Karpas-422 (cell line): ENCODE measurements at regions not wholly inside any gene's neighbourhood (a gene's known extent, or its start where the extent isn't known, plus 50 kb on each side); places are given as distances from the start of the nearest gene placed in this dataset.

Experiments
- DNase-seq: peaks from one replicate; pipeline ENCODE4 v3.0.0-alpha.2; 2015
- H2AFZ ChIP-seq: fragments of 200-600 bp; sonication (generic); 2 replicates; pipeline ENCODE4 v1.6.1; 2014; ENCODE audit warnings: antibody characterized with exemption, low read length, mixed read lengths
- H3K27ac ChIP-seq: fragments of 200-600 bp; sonication (generic); 2 replicates; pipeline ENCODE4 v1.5.1; 2014; ENCODE audit warnings: mild to moderate bottlenecking, low read length, moderate library complexity
- H3K27me3 ChIP-seq: fragments of 200-600 bp; sonication (generic); 2 replicates; pipeline ENCODE4 v1.6.1; 2014; ENCODE audit warnings: low read length, mixed read lengths
- H3K36me3 ChIP-seq: fragments of 200-600 bp; sonication (generic); 2 replicates; pipeline ENCODE4 v1.6.1; 2014; ENCODE audit warnings: low read length, mixed read lengths; ENCODE audit not compliant: insufficient read depth
- H3K4me1 ChIP-seq: fragments of 200-600 bp; sonication (generic); 2 replicates; pipeline ENCODE4 v1.6.1; 2014; ENCODE audit warnings: mild to moderate bottlenecking, low read length, mixed read lengths
- H3K4me2 ChIP-seq: fragments of 200-600 bp; sonication (generic); 2 replicates; pipeline ENCODE4 v1.6.1; 2014; ENCODE audit warnings: low read length, low read depth, mild to moderate bottlenecking; ENCODE audit not compliant: poor library complexity, severe bottlenecking
- H3K4me3 ChIP-seq: fragments of 200-600 bp; sonication (generic); 2 replicates; pipeline ENCODE4 v1.5.1; 2014; ENCODE audit warnings: mild to moderate bottlenecking, antibody characterized with exemption, low read length, mixed read lengths
- H3K79me2 ChIP-seq: fragments of 200-600 bp; sonication (generic); 2 replicates; pipeline ENCODE4 v1.6.1; 2014; ENCODE audit warnings: mild to moderate bottlenecking, low read length, mixed read lengths
- H3K9ac ChIP-seq: fragments of 200-600 bp; sonication (generic); 2 replicates; pipeline ENCODE4 v1.6.0; 2014; ENCODE audit warnings: low read length
- H3K9me2 ChIP-seq: fragments of 200-600 bp; sonication (generic), shearing (Covaris generic); replicated peaks from 2 replicates; pipeline ENCODE4 v1.6.0; 2014; ENCODE audit warnings: mild to moderate bottlenecking, low read length, moderate library complexity; ENCODE audit not compliant: insufficient read depth
- H3K9me3 ChIP-seq: fragments of 300-700, 200-600 bp; sonication (generic); 2 replicates; pipeline ENCODE4 v1.6.1; 2014; ENCODE audit warnings: low read length, mixed read lengths
- H4K20me1 ChIP-seq: fragments of 200-600 bp; sonication (generic); 2 replicates; pipeline ENCODE4 v1.6.1; 2014; ENCODE audit warnings: mild to moderate bottlenecking, antibody characterized with exemption, low read length, low read depth; ENCODE audit not compliant: insufficient read depth

DNA sequence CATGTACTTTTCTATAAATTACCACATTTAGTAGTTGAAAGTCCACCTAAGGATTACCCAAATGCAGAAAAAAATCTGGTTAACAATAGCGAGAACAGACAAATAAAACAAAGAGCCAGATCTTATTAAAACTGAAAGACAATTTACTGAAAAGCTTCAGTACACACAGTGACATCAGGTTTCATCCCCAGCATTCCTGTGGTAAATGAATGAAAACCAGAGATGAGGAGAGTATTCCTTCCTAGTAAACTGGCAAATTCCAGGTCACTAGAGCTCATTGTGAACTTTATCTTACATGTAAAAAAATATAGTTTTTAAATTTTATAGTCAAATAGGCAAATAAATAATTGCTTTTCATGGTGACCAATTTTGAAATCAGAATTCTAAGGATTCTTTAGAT, 1290.5 kb downstream of the ADGRL3 start:
- Histone ChIP-seq H3K79me2 (no peaks in the 10 kb centered on the region), H4K20me1 (no peaks in the 10 kb centered on the region), H3K9ac (no peak overlapping the region), H3K9me3 (peaks cover 14% of the 10 kb centered on the region; the same call in 1 of the 2 replicates), H3K9me2 (no peaks in the 10 kb centered on the region), H3K27me3 (no peaks in the 10 kb centered on the region), H3K4me3 (no peak overlapping the region), H3K27ac (no peak overlapping the region), H3K36me3 (no peaks in the 10 kb centered on the region), H3K4me1 (no peaks in the 10 kb centered on the region), H3K4me2 (no peak overlapping the region), H2AFZ (no peak overlapping the region)
- no peak for DNase-seq

DNA sequence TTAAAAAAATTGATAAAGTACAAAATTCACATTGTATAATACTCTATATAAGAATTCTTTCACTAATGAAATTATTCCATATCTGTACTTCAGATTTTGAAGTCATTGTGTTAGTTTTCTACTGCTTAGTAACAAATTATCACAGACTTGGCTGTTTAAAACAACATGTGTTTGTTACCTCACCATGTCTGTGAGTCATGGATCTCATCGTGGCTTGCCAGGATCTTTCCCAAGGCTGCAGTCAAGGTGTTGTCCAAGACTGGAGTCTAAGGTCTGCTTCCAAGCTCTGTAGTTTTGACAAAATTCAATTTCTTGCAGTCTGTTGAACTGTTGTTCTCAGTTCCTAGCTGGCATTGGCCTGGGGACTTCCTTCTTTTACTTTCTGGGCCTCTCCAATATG, 1286.9 kb downstream of the ADGRL3 start:
- H3K79me2 ChIP-seq: no peaks in the 10 kb centered on the region
- H3K4me1 ChIP-seq: no peaks in the 10 kb centered on the region
- H3K4me3 ChIP-seq: no peak overlapping the region
- no peaks in the 10 kb centered on the region for H3K36me3 ChIP-seq
- no peak overlapping the region for H3K4me2 ChIP-seq
- no peak for DNase-seq
- no peaks in the 10 kb centered on the region for H3K27me3 ChIP-seq
- H3K27ac ChIP-seq: no peak overlapping the region
- H4K20me1 ChIP-seq: no peaks in the 10 kb centered on the region
- H3K9ac ChIP-seq: no peak overlapping the region
- no peaks in the 10 kb centered on the region for H3K9me2 ChIP-seq
- H3K9me3 ChIP-seq: peaks cover 22% of the 10 kb centered on the region
- H2AFZ ChIP-seq: no peak overlapping the region

DNA sequence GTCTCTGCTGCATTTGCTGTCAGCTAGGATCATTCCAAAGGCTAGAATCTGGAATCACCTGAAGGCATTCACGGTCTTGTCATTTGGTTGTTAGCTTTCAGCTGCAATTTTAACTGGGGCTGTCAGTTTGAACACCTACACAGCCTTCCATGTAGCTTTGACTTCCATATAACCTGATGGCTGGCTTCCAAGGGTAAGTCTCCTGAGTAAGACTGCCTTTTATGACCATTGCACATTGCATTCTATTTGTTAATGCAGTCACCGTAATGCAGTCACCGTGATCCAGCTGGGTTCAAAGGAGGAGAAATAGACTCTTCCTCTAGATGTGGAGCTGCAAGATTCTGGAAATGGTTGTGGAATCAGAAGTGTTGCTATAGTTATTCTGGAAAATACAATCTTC, 1284.2 kb downstream of the ADGRL3 start:
- no peaks in the 10 kb centered on the region for H3K9me2 ChIP-seq
- no peak overlapping the region for H3K27ac ChIP-seq
- H2AFZ ChIP-seq: no peak overlapping the region
- H3K9ac ChIP-seq: no peak overlapping the region
- no peaks in the 10 kb centered on the region for H3K79me2 ChIP-seq
- DNase-seq: no peak
- H3K9me3 ChIP-seq: peaks cover 27% of the 10 kb centered on the region
- no peak overlapping the region for H3K4me3 ChIP-seq
- no peaks in the 10 kb centered on the region for H3K4me1 ChIP-seq
- no peaks in the 10 kb centered on the region for H3K27me3 ChIP-seq
- H4K20me1 ChIP-seq: no peaks in the 10 kb centered on the region
- no peak overlapping the region for H3K4me2 ChIP-seq
- H3K36me3 ChIP-seq: no peaks in the 10 kb centered on the region

DNA sequence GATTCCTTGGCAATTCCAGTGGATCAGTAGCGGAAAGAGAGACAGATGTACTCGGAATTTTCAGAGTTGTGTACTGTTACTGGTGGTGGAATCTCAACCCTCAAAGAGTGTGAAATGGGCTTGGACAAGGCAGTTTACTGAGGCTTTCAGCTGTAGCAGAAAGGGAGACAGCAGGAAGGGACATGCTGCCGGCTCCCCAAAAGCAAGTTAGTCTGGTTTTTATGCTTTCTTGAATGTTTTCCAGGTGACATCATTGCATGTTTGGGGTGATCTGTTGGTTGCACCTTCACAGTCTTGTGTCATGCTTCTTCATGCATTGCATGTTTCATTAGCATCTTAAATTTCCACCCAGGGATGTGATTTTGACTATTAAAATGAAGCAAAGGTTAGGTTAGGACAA, 1282.2 kb downstream of the ADGRL3 start:
- Histone ChIP-seq H3K9ac (no peak overlapping the region), H3K4me1 (no peaks in the 10 kb centered on the region), H3K27ac (no peak overlapping the region), H2AFZ (no peak overlapping the region), H3K27me3 (no peaks in the 10 kb centered on the region), H3K79me2 (no peaks in the 10 kb centered on the region), H3K9me2 (no peaks in the 10 kb centered on the region), H4K20me1 (no peaks in the 10 kb centered on the region), H3K9me3 (peaks cover 36% of the 10 kb centered on the region), H3K4me3 (no peak overlapping the region), H3K4me2 (no peak overlapping the region), H3K36me3 (no peaks in the 10 kb centered on the region)
- no peak for DNase-seq

DNA sequence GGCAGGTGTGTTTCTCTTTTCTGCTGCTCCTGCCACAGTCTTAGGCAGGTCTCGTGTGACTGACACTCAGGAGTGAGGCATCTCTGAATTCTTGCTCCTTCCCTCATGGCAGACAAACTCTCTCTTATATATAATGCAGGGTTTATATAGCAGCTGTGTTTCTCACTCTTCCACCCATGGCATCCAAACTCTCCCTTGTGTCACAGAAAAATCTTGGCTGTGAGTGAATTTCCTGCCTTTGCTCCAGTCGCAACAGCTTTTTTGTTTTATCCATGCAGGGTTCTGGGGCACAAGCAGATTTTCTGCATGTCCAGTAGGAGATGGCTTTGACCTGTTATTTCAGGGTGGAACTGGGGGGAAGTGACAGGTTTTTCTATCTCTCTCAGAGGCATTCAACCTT, 1275.5 kb downstream of the ADGRL3 start:
- Histone ChIP-seq H3K4me1 (no peaks in the 10 kb centered on the region), H4K20me1 (no peaks in the 10 kb centered on the region), H3K27me3 (no peaks in the 10 kb centered on the region), H3K9ac (no peak overlapping the region), H3K9me3 (peaks cover 31% of the 10 kb centered on the region), H3K9me2 (no peaks in the 10 kb centered on the region), H3K79me2 (no peaks in the 10 kb centered on the region), H3K4me2 (no peak overlapping the region), H3K36me3 (no peaks in the 10 kb centered on the region), H3K27ac (no peak overlapping the region), H3K4me3 (no peak overlapping the region), H2AFZ (no peak overlapping the region)
- DNase-seq: no peak

DNA sequence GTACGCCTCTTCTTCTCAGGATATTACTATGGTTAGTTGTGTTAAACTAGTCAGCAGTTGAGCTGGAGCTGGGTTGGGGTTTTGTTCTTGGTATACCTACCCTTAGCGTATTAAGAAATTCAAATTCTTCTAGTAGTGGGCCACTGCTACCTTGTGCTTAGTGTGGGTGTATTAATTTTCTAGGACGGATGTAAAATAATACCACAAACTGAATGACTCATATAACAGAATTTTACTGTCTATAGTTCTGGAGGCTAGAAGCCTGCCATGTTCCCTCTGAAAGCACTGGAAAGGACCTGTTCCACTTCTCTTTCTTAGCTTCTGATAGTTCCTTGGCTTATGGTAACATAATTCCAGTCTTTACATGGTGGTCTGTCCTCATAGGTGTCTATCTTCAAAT, 1274.7 kb downstream of the ADGRL3 start:
- Histone ChIP-seq H3K36me3 (no peaks in the 10 kb centered on the region), H3K9me2 (no peaks in the 10 kb centered on the region), H3K4me2 (no peak overlapping the region), H3K4me1 (no peaks in the 10 kb centered on the region), H3K27me3 (no peaks in the 10 kb centered on the region), H4K20me1 (no peaks in the 10 kb centered on the region), H3K27ac (no peak overlapping the region), H3K79me2 (no peaks in the 10 kb centered on the region), H3K9ac (no peak overlapping the region), H3K9me3 (peaks cover 24% of the 10 kb centered on the region), H2AFZ (no peak overlapping the region), H3K4me3 (no peak overlapping the region)
- no peak for DNase-seq

DNA sequence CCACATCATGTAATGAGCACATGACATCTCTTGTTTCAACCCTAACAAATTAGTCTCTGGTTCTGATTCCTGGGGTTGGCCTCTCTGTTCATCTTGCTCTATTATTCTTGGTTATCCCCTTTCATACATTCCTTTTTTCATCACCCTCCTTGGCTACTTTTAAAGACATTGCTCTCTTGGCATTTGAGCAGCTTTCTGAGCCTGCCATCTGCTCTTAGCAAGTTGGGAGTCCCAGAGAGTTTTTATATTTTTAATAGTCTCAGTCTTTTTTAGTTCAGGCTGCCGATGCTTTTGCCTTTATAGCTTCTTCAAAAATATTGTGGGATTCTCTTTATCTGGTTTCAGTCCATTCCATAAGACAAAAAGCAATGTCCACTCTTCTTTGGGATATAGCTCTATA, 1270.9 kb downstream of the ADGRL3 start:
- H3K27me3 ChIP-seq: no peaks in the 10 kb centered on the region
- no peak for DNase-seq
- no peaks in the 10 kb centered on the region for H4K20me1 ChIP-seq
- no peak overlapping the region for H3K4me3 ChIP-seq
- H2AFZ ChIP-seq: no peak overlapping the region
- H3K36me3 ChIP-seq: no peaks in the 10 kb centered on the region
- no peaks in the 10 kb centered on the region for H3K9me2 ChIP-seq
- H3K79me2 ChIP-seq: no peaks in the 10 kb centered on the region
- no peak overlapping the region for H3K4me2 ChIP-seq
- H3K4me1 ChIP-seq: no peaks in the 10 kb centered on the region
- H3K9me3 ChIP-seq: peaks cover 12% of the 10 kb centered on the region
- H3K9ac ChIP-seq: no peak overlapping the region
- no peak overlapping the region for H3K27ac ChIP-seq

DNA sequence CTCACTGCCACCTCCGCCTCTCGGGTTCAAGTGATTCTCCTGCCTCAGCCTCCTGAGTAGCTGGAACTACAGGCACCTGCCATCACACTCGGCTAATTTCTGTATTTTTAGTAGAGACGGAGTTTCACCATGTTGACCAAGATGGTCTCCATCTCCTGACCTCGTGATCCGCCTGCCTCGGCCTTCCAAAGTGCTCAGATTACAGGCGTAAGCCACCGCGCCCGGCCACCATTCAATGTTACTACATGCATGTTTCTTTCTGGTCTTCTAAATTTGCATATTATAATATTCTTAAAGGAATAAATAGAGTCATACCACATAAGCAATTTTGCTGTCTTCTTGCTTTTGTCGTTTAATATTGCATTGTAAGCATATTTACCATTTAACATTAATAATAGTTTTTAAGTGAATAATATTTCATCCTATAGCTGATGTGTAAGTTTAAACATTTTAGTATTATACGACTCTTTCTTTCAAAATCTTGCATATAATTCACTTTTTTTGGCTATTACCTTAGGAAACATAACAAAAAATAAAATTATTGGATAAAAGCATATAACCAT, 1270.4 kb downstream of the ADGRL3 start:
- Histone ChIP-seq H3K4me2 (no peak overlapping the region), H2AFZ (no peak overlapping the region), H3K79me2 (no peaks in the 10 kb centered on the region), H4K20me1 (no peaks in the 10 kb centered on the region), H3K4me1 (no peaks in the 10 kb centered on the region), H3K27me3 (no peaks in the 10 kb centered on the region), H3K27ac (no peak overlapping the region), H3K36me3 (no peaks in the 10 kb centered on the region), H3K9me3 (peaks cover 12% of the 10 kb centered on the region), H3K9me2 (no peaks in the 10 kb centered on the region), H3K4me3 (no peak overlapping the region), H3K9ac (no peak overlapping the region)
- no peak for DNase-seq

DNA sequence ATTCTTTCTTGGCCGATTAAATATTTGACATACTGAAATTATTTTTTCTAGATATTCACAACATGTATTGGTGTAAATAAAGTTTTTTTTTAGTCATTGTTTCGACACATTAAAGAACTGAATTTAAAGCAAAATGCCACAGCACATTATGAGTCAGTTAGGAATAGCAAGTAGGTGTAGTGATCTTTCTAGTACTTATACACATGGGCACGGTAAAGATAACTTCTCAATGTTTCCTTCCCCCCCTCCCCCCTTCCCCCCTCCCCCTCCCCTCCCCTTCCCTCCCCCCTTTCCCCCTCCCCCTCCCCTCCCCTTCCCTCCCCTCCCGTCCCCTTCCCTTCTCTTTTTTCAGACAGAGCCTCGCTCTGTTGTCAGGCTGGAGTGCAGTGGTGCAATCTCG, 1269.9 kb downstream of the ADGRL3 start:
- Histone ChIP-seq H3K4me2 (no peak overlapping the region), H3K79me2 (no peaks in the 10 kb centered on the region), H3K4me3 (no peak overlapping the region), H2AFZ (no peak overlapping the region), H4K20me1 (no peaks in the 10 kb centered on the region), H3K9me2 (no peaks in the 10 kb centered on the region), H3K27ac (no peak overlapping the region), H3K36me3 (no peaks in the 10 kb centered on the region), H3K27me3 (no peaks in the 10 kb centered on the region), H3K9ac (no peak overlapping the region), H3K4me1 (no peaks in the 10 kb centered on the region), H3K9me3 (peaks cover 15% of the 10 kb centered on the region)
- DNase-seq: no peak
